ENCODE measurements at regions not wholly inside any gene's neighbourhood (a gene's known extent, or its start where the extent isn't known, plus 50 kb on each side); places are given as distances from the start of the nearest gene placed in this dataset.

DNA sequence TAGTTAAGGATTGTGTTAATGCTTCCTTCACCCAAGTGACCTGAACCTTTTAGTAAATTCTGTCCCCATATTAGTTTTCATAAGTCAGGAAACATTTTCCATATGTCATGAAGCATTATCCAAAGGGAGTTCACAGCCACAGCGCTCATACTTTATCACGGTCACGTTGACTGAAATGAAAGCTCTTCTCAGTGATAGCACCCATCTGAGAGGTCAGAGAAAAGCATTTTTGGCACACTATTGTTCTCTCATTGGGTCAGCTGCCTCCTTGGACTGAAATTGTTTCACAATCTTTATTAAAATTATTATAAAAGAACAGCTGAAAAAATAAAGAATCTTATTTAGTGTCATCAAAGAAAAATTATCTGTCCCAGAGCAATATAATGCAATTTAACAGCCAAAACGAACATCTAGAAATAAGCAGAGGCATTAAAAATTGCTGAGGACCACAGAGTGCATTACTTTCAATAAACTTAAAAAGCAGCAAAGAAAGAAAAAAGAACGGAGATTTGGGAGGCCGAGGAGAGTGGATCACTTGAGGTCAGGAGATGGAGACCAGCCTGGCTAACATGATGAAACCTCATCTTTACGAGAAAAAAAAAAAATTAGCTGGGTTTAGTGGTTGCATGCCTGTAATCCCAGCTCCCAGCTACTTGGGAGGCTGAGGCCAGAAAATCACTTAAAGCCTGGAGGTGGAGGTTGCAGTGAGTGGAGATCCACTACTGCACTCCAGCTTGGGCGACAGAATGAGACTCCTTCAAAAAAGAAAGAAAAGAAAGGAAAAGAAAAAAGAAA lies 680.8 kb upstream of the FAM241A start:
- SMC1A ChIA-PET (ENCODE audit: uncharacterized antibody, unreplicated experiment): no interaction called here
- no TSS peak for BruUV-seq (replicated peaks)

More for the DNA sequence above, 680.8 kb upstream of the FAM241A start:
- CTCF ChIA-PET: no interaction called here
- POLR2A ChIA-PET: no interaction called here
- Histone ChIP-seq H3K27me3 (replicated peaks in 1 of 2; ENCODE audit: control insufficient read depth in 2 of 2, insufficient read depth in 2 of 2, low read length in 1 of 2) (no peaks in the 10 kb centered on the region), H2AFZ (ENCODE audit: control insufficient read depth, low read depth, low read length) (no peak overlapping the region), H3K36me3 (ENCODE audit: control insufficient read depth in 2 of 2, insufficient read depth in 2 of 2, low read length in 1 of 2) (no peaks in the 10 kb centered on the region), H3K4me2 (ENCODE audit: control insufficient read depth, insufficient read depth) (no peak overlapping the region), H4K20me1 (ENCODE audit: control insufficient read depth, insufficient read depth) (no peaks in the 10 kb centered on the region), H3K27ac (ENCODE audit: control insufficient read depth, insufficient read depth) (no peak overlapping the region), H3K9ac (ENCODE audit: control insufficient read depth, insufficient read depth, low read length) (no peak overlapping the region), H3K4me3 (no peak overlapping the region), H3K9me3 (replicated peaks; ENCODE audit: control insufficient read depth, insufficient read depth, low read length) (no peaks in the 10 kb centered on the region), H3K79me2 (ENCODE audit: control insufficient read depth, insufficient read depth, low read length) (no peaks in the 10 kb centered on the region), H3K4me1 (ENCODE audit: control insufficient read depth, insufficient read depth, low read length) (no peaks in the 10 kb centered on the region)
- ATAC-seq (no peak), DNase-seq (ENCODE audit: low read depth, low spot score) (no peak), FAIRE-seq (no peak)
- TF ChIP-seq, protein P1, sequence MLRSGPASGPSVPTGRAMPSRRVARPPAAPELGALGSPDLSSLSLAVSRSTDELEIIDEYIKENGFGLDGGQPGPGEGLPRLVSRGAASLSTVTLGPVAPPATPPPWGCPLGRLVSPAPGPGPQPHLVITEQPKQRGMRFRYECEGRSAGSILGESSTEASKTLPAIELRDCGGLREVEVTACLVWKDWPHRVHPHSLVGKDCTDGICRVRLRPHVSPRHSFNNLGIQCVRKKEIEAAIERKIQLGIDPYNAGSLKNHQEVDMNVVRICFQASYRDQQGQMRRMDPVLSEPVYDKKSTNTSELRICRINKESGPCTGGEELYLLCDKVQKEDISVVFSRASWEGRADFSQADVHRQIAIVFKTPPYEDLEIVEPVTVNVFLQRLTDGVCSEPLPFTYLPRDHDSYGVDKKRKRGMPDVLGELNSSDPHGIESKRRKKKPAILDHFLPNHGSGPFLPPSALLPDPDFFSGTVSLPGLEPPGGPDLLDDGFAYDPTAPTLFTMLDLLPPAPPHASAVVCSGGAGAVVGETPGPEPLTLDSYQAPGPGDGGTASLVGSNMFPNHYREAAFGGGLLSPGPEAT (IDR thresholded peaks at IDR 0.05; ENCODE audit: low read depth): no peak
- TF ChIP-seq, protein P2, sequence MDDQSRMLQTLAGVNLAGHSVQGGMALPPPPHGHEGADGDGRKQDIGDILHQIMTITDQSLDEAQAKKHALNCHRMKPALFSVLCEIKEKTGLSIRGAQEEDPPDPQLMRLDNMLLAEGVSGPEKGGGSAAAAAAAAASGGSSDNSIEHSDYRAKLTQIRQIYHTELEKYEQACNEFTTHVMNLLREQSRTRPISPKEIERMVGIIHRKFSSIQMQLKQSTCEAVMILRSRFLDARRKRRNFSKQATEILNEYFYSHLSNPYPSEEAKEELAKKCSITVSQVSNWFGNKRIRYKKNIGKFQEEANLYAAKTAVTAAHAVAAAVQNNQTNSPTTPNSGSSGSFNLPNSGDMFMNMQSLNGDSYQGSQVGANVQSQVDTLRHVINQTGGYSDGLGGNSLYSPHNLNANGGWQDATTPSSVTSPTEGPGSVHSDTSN (IDR thresholded peaks at IDR 0.05; ENCODE audit: insufficient replicate concordance, low read depth, low read length): no peak
- TF ChIP-seq BHLHE40 (IDR thresholded peaks at IDR 0.05; ENCODE audit: borderline replicate concordance in 1 of 2, low read depth in 2 of 2, low read length in 1 of 2): no peak
- TF ChIP-seq CHD2 (IDR thresholded peaks at IDR 0.05; ENCODE audit: borderline replicate concordance, low read depth, low read length): no peak
- TF ChIP-seq MTA2 (IDR thresholded peaks at IDR 0.05; ENCODE audit: low read depth): no peak
- no peak for TF ChIP-seq STAT1 (conservative IDR thresholded peaks at IDR 0.05)
- no peak for TF ChIP-seq NBN (IDR thresholded peaks at IDR 0.05)
- TF ChIP-seq, protein P3, sequence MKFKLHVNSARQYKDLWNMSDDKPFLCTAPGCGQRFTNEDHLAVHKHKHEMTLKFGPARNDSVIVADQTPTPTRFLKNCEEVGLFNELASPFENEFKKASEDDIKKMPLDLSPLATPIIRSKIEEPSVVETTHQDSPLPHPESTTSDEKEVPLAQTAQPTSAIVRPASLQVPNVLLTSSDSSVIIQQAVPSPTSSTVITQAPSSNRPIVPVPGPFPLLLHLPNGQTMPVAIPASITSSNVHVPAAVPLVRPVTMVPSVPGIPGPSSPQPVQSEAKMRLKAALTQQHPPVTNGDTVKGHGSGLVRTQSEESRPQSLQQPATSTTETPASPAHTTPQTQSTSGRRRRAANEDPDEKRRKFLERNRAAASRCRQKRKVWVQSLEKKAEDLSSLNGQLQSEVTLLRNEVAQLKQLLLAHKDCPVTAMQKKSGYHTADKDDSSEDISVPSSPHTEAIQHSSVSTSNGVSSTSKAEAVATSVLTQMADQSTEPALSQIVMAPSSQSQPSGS (IDR thresholded peaks at IDR 0.05; ENCODE audit: low read length): no peak
- TF ChIP-seq MYB (IDR thresholded peaks at IDR 0.05; ENCODE audit: borderline replicate concordance, low read depth, low read length): no peak
- TF ChIP-seq CHD4 (IDR thresholded peaks at IDR 0.05): no peak
- TF ChIP-seq, protein P4, sequence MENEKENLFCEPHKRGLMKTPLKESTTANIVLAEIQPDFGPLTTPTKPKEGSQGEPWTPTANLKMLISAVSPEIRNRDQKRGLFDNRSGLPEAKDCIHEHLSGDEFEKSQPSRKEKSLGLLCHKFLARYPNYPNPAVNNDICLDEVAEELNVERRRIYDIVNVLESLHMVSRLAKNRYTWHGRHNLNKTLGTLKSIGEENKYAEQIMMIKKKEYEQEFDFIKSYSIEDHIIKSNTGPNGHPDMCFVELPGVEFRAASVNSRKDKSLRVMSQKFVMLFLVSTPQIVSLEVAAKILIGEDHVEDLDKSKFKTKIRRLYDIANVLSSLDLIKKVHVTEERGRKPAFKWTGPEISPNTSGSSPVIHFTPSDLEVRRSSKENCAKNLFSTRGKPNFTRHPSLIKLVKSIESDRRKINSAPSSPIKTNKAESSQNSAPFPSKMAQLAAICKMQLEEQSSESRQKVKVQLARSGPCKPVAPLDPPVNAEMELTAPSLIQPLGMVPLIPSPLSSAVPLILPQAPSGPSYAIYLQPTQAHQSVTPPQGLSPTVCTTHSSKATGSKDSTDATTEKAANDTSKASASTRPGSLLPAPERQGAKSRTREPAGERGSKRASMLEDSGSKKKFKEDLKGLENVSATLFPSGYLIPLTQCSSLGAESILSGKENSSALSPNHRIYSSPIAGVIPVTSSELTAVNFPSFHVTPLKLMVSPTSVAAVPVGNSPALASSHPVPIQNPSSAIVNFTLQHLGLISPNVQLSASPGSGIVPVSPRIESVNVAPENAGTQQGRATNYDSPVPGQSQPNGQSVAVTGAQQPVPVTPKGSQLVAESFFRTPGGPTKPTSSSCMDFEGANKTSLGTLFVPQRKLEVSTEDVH (IDR thresholded peaks at IDR 0.05; ENCODE audit: low read depth, partially characterized antibody): no peak
- TF ChIP-seq CEBPB (IDR thresholded peaks at IDR 0.05; ENCODE audit: borderline replicate concordance in 1 of 2, low read depth in 2 of 2, low read length in 2 of 2): no peak
- no peak for TF ChIP-seq SRF (IDR thresholded peaks at IDR 0.05; ENCODE audit: low read depth in 2 of 2, low read length in 2 of 2)
- no peak for TF ChIP-seq YY1 (IDR thresholded peaks at IDR 0.05; ENCODE audit: low read depth, low read length)
- no peak for TF ChIP-seq JUNB (IDR thresholded peaks at IDR 0.05)
- TF ChIP-seq ZNF384 (IDR thresholded peaks at IDR 0.05; ENCODE audit: borderline replicate concordance, low read depth, low read length): no peak
- no peak for TF ChIP-seq MEF2B (IDR thresholded peaks at IDR 0.05; ENCODE audit: partially characterized antibody, poor library complexity, severe bottlenecking)
- no peak for TF ChIP-seq ZSCAN29 (IDR thresholded peaks at IDR 0.05)
- in situ Hi-C loops (cut with MboI) (no loop called here), intact Hi-C loops (cut with micrococcal nuclease; ENCODE audit: unreplicated experiment) (no loop called here)
- RAD21 ChIA-PET (ENCODE audit: unreplicated experiment): no interaction called here
- WGBS (ENCODE audit: insufficient coverage, insufficient replicate concordance, low lambda C conversion rate, missing lambda C conversion rate): 14% methylated on average over 8 of the region's 8 CpGs
